HepG2 (cell line): ENCODE measurements at regions not wholly inside any gene's neighbourhood (a gene's known extent, or its start where the extent isn't known, plus 50 kb on each side); places are given as distances from the start of the nearest gene placed in this dataset.

Experiments used
- POLR2A ChIP-seq, 2 experiments: IDR thresholded peaks; 2 replicates each; pipeline ENCODE4 v1.6.1; 2011; ENCODE audit warnings: low read depth in 2 of 2, low read length in 2 of 2, mild to moderate bottlenecking in 1 of 2, moderate library complexity in 1 of 2; ENCODE audit not compliant: insufficient read depth in 1 of 2
- ZNF138 ChIP-seq: sonication (generic); formaldehyde crosslinking; IDR thresholded peaks from 2 replicates; pipeline ENCODE4 v1.5.0; 2020; ENCODE audit warnings: mild to moderate bottlenecking, low read depth, missing genetic modification reagents
- TF ChIP-seq, protein P1 (sequence below): sonication (generic); formaldehyde crosslinking; IDR thresholded peaks from 2 replicates; pipeline ENCODE4 v1.4.0; 2020; ENCODE audit warnings: missing genetic modification reagents, borderline replicate concordance

DNA sequence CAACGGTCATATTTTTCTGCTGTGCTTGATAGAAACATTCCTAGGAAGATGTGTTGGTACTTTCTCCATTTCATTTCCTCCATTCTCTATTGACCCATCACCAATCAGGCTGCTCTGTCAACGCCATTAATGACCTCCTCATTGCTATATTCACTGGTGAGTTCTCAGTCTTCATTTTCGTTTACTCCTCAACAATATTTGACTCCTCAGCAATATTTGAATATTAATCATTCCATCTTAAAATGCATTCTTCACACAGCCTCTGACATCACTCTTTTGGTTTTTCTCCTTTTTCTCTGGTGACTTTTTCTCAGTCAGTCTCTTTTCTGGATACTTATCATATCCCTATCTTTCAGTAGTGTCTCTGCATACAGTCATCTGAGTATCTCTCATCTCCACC, 323.5 kb upstream of the CRIM1 start:
- TF ChIP-seq ZNF138 (CRISPR knock-in tag) (no peak), POLR2A (IDR thresholded peaks at IDR 0.05; ENCODE audit: insufficient read depth in 1 of 2, low read depth in 2 of 2, low read length in 2 of 2) (no peak)
- TF ChIP-seq, protein P1, sequence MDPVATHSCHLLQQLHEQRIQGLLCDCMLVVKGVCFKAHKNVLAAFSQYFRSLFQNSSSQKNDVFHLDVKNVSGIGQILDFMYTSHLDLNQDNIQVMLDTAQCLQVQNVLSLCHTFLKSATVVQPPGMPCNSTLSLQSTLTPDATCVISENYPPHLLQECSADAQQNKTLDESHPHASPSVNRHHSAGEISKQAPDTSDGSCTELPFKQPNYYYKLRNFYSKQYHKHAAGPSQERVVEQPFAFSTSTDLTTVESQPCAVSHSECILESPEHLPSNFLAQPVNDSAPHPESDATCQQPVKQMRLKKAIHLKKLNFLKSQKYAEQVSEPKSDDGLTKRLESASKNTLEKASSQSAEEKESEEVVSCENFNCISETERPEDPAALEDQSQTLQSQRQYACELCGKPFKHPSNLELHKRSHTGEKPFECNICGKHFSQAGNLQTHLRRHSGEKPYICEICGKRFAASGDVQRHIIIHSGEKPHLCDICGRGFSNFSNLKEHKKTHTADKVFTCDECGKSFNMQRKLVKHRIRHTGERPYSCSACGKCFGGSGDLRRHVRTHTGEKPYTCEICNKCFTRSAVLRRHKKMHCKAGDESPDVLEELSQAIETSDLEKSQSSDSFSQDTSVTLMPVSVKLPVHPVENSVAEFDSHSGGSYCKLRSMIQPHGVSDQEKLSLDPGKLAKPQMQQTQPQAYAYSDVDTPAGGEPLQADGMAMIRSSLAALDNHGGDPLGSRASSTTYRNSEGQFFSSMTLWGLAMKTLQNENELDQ (CRISPR knock-in tag): no peak
